MM.1S (cell line): ENCODE measurements at regions not wholly inside any gene's neighbourhood (a gene's known extent, or its start where the extent isn't known, plus 50 kb on each side); places are given as distances from the start of the nearest gene placed in this dataset.

Experiments used
- DNase-seq: peaks from one replicate; pipeline ENCODE4 v3.0.0-alpha.2; 2015
- H2AFZ ChIP-seq: fragments of 300-600 bp; sonication (generic); 2 replicates; pipeline ENCODE4 v1.6.0; 2016; ENCODE audit warnings: antibody characterized with exemption, low read length
- H3F3A ChIP-seq: fragments of 300-600 bp; sonication (generic); 2 replicates; pipeline ENCODE4 v1.6.1; 2016; ENCODE audit warnings: mild to moderate bottlenecking, antibody characterized with exemption, low read length, moderate library complexity, mixed read lengths; ENCODE audit not compliant: insufficient read depth
- H3K27ac ChIP-seq: fragments of 300-600 bp; sonication (generic); 2 replicates; pipeline ENCODE4 v1.5.1; 2016; ENCODE audit warnings: mild to moderate bottlenecking, low read length
- H3K27me3 ChIP-seq: fragments of 300-600 bp; sonication (generic); replicated peaks from 2 replicates; pipeline ENCODE4 v1.6.0; 2016; ENCODE audit warnings: low read length; ENCODE audit not compliant: insufficient read depth
- H3K36me3 ChIP-seq: fragments of 300-600 bp; sonication (generic); replicated peaks from 2 replicates; pipeline ENCODE4 v1.6.1; 2016; ENCODE audit warnings: mild to moderate bottlenecking, low read length, mixed read lengths; ENCODE audit not compliant: insufficient read depth
- H3K4me1 ChIP-seq: fragments of 300-600 bp; sonication (generic); 2 replicates; pipeline ENCODE4 v1.6.1; 2016; ENCODE audit warnings: low read length, mixed read lengths
- H3K4me2 ChIP-seq: fragments of 300-600 bp; sonication (generic); 2 replicates; pipeline ENCODE4 v1.6.0; 2016; ENCODE audit warnings: low read depth, low read length
- H3K4me3 ChIP-seq: fragments of 300-600 bp; sonication (generic); 2 replicates; pipeline ENCODE4 v1.5.1; 2016; ENCODE audit warnings: low read length, mixed read lengths
- H3K79me2 ChIP-seq: fragments of 300-600 bp; sonication (generic); 2 replicates; pipeline ENCODE4 v1.6.1; 2016; ENCODE audit warnings: mixed run types, low read length, mixed read lengths
- H3K9ac ChIP-seq: fragments of 300-600 bp; sonication (generic); 2 replicates; pipeline ENCODE4 v1.6.1; 2016; ENCODE audit warnings: low read length, mixed read lengths
- H3K9me2 ChIP-seq: fragments of 300-600 bp; sonication (generic); replicated peaks from 2 replicates; pipeline ENCODE4 v1.6.1; 2016; ENCODE audit warnings: mild to moderate bottlenecking, low read length, mixed read lengths; ENCODE audit not compliant: insufficient read depth
- H3K9me3 ChIP-seq: fragments of 300-600 bp; sonication (generic); replicated peaks from 2 replicates; pipeline ENCODE4 v1.6.1; 2016; ENCODE audit warnings: mild to moderate bottlenecking, low read length, mixed read lengths; ENCODE audit not compliant: insufficient read depth
- H4K20me1 ChIP-seq: fragments of 300-600 bp; sonication (generic); 2 replicates; pipeline ENCODE4 v1.6.1; 2016; ENCODE audit warnings: mild to moderate bottlenecking, low read length, moderate library complexity, mixed read lengths; ENCODE audit not compliant: insufficient read depth
- EZH2 ChIP-seq: fragments of 300-600 bp; sonication (generic); optimal IDR thresholded peaks from 2 replicates; pipeline ENCODE3; 2017; ENCODE audit warnings: low read depth, mild to moderate bottlenecking, antibody characterized with exemption, low read length, mixed read lengths
- EZH2phosphoT487 ChIP-seq: fragments of 300-600 bp; sonication (generic); IDR thresholded peaks from 2 replicates; pipeline ENCODE4 v1.6.1; 2018; ENCODE audit warnings: antibody characterized with exemption, low read length
- TF ChIP-seq, protein P1 (sequence below): fragments of 300-600 bp; sonication (generic); IDR thresholded peaks from 2 replicates; pipeline ENCODE4 v1.5.1; 2016; ENCODE audit warnings: antibody characterized with exemption, low read length, mixed read lengths

GRCh38 chr21:14725219-14725618, 179.1 kb upstream of the SAMSN1 start:
- Histone ChIP-seq H2AFZ (no peak overlapping the region), H3K4me1 (no peaks in the 10 kb centered on the region), H3K27ac (no peak overlapping the region), H3K9me3 (no peaks in the 10 kb centered on the region), H3K4me2 (no peak overlapping the region), H4K20me1 (no peaks in the 10 kb centered on the region), H3K4me3 (no peak overlapping the region), H3K36me3 (no peaks in the 10 kb centered on the region), H3K79me2 (no peaks in the 10 kb centered on the region), H3K27me3 (no peaks in the 10 kb centered on the region), H3K9ac (no peak overlapping the region), H3K9me2 (no peaks in the 10 kb centered on the region), H3F3A (no peaks in the 10 kb centered on the region)
- TF ChIP-seq EZH2 (no peak), EZH2phosphoT487 (no peak)
- TF ChIP-seq, protein P1, sequence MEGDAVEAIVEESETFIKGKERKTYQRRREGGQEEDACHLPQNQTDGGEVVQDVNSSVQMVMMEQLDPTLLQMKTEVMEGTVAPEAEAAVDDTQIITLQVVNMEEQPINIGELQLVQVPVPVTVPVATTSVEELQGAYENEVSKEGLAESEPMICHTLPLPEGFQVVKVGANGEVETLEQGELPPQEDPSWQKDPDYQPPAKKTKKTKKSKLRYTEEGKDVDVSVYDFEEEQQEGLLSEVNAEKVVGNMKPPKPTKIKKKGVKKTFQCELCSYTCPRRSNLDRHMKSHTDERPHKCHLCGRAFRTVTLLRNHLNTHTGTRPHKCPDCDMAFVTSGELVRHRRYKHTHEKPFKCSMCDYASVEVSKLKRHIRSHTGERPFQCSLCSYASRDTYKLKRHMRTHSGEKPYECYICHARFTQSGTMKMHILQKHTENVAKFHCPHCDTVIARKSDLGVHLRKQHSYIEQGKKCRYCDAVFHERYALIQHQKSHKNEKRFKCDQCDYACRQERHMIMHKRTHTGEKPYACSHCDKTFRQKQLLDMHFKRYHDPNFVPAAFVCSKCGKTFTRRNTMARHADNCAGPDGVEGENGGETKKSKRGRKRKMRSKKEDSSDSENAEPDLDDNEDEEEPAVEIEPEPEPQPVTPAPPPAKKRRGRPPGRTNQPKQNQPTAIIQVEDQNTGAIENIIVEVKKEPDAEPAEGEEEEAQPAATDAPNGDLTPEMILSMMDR = no peak
- DNase-seq = no peak

DNA sequence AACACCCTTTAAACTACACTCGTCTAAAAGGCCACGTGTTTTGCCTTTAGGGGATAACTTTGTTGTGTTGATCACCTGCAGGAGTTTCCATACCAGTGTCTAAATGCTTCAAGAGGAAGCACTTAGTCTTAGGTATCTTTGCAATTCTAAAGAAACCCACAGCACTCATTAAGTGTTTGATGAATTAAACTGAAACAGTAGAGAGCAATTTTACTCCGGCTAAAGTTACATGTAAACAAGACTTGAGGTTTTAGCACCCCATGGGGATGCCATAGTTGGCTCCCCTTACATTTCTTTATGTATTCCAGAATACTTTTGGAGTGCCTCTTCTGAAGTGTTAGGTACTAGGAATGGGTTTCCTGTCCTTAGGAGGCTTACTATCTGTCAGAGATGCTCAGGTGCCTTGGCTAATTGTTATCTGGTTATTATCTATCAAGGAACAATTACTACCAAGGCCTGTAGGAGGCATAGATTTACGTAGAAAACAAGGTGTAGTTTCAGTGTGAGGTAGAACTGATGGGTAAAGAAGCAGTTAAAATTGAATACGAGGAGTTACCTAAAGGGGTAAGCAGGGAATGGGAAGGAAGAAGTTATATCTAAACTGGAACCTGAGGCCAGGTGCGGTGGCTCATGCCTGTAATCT, 176.8 kb upstream of the SAMSN1 start:
- H3K27me3 ChIP-seq = no peaks in the 10 kb centered on the region
- no peak for TF ChIP-seq EZH2phosphoT487
- TF ChIP-seq EZH2 = no peak
- TF ChIP-seq, protein P1 = no peak
- H3K4me3 ChIP-seq = no peak overlapping the region
- no peaks in the 10 kb centered on the region for H3K9me2 ChIP-seq
- H2AFZ ChIP-seq = no peak overlapping the region
- no peak overlapping the region for H3K9ac ChIP-seq
- no peak overlapping the region for H3K4me2 ChIP-seq
- no peak overlapping the region for H3K27ac ChIP-seq
- H3K36me3 ChIP-seq = no peaks in the 10 kb centered on the region
- H4K20me1 ChIP-seq = no peaks in the 10 kb centered on the region
- no peak for DNase-seq
- H3K79me2 ChIP-seq = no peaks in the 10 kb centered on the region
- no peaks in the 10 kb centered on the region for H3K4me1 ChIP-seq
- H3F3A ChIP-seq = no peaks in the 10 kb centered on the region
- no peaks in the 10 kb centered on the region for H3K9me3 ChIP-seq

- H2AFZ ChIP-seq = no peak overlapping the region
- no peaks in the 10 kb centered on the region for H3K4me1 ChIP-seq
- TF ChIP-seq, protein P1 = no peak
- TF ChIP-seq EZH2phosphoT487 = no peak
- no peak for TF ChIP-seq EZH2
- H3K9me3 ChIP-seq = no peaks in the 10 kb centered on the region
- no peaks in the 10 kb centered on the region for H4K20me1 ChIP-seq
- no peak overlapping the region for H3K4me2 ChIP-seq
- H3K79me2 ChIP-seq = no peaks in the 10 kb centered on the region
- no peaks in the 10 kb centered on the region for H3K9me2 ChIP-seq
- no peaks in the 10 kb centered on the region for H3K27me3 ChIP-seq
- H3K4me3 ChIP-seq = no peak overlapping the region
- no peaks in the 10 kb centered on the region for H3F3A ChIP-seq
- no peaks in the 10 kb centered on the region for H3K36me3 ChIP-seq
- no peak overlapping the region for H3K9ac ChIP-seq
- DNase-seq = no peak
- no peak overlapping the region for H3K27ac ChIP-seq
These were observed 174.1 kb upstream of the SAMSN1 start for GRCh38 chr21:14720237-14720636.
